NCI-H1436 treated with DMSO at 0.1 percent for 48 hours (cell line): ENCODE measurements at regions not wholly inside any gene's neighbourhood (a gene's known extent, or its start where the extent isn't known, plus 50 kb on each side); places are given as distances from the start of the nearest gene placed in this dataset.
"Not testable (repeated sequence)": the region's sequence is repeated elsewhere in the genome, so short reads cannot be mapped to it uniquely, and the experiment has no call there.

Experiments used
- DNase-seq: peaks from one replicate; lab custom pipeline; 2025; lab: John Stamatoyannopoulos, UW

GRCh38 chr5:30479104-30479503 lies 714.4 kb upstream of the CDH6 start:
- DNase-seq, result no peak

GRCh38 chr5:30475429-30475828 lies 718.1 kb upstream of the CDH6 start:
- DNase-seq, result no peak

- no peak for DNase-seq
Observed at GRCh38 chr5:30469691-30470090, 723.8 kb upstream of the CDH6 start.

GRCh38 chr5:30458681-30459080 lies 734.8 kb upstream of the CDH6 start:
- DNase-seq, result no peak

- DNase-seq, result not testable (repeated sequence)
Observed at GRCh38 chr5:30455484-30455883, 738.0 kb upstream of the CDH6 start.

- DNase-seq, result no peak
Observed at GRCh38 chr5:30453168-30453567, 740.3 kb upstream of the CDH6 start.

GRCh38 chr5:30450153-30450552 lies 743.3 kb upstream of the CDH6 start:
- no peak for DNase-seq

GRCh38 chr5:30447431-30447830 lies 746.1 kb upstream of the CDH6 start:
- DNase-seq, result no peak

GRCh38 chr5:30446456-30446855 lies 747.0 kb upstream of the CDH6 start:
- no peak for DNase-seq

- no peak for DNase-seq
Observed at GRCh38 chr5:30438785-30439184, 754.7 kb upstream of the CDH6 start.

- no peak for DNase-seq
Observed at GRCh38 chr5:30436691-30437090, 756.8 kb upstream of the CDH6 start.

- DNase-seq, result not testable (repeated sequence)
Observed at GRCh38 chr5:30428866-30429407, 764.5 kb upstream of the CDH6 start.

GRCh38 chr5:30414078-30414477 lies 779.4 kb upstream of the CDH6 start:
- DNase-seq, result no peak

- DNase-seq, result no peak
Observed at GRCh38 chr5:30413540-30413939, 779.9 kb upstream of the CDH6 start.

GRCh38 chr5:30405821-30406220 lies 787.7 kb upstream of the CDH6 start:
- DNase-seq, result no peak

GRCh38 chr5:30401479-30402058 lies 791.9 kb upstream of the CDH6 start:
- no peak for DNase-seq

- DNase-seq, result no peak
Observed at GRCh38 chr5:30398423-30398822, 795.1 kb upstream of the CDH6 start.

GRCh38 chr5:30392897-30393296 lies 800.6 kb upstream of the CDH6 start:
- no peak for DNase-seq

- no peak for DNase-seq
Observed at GRCh38 chr5:30390095-30390494, 803.4 kb upstream of the CDH6 start.

GRCh38 chr5:30387974-30388632 lies 805.4 kb upstream of the CDH6 start:
- DNase-seq, result no peak

GRCh38 chr5:30385754-30386153 lies 807.7 kb upstream of the CDH6 start:
- DNase-seq, result no peak

GRCh38 chr5:30384171-30384570 lies 809.3 kb upstream of the CDH6 start:
- DNase-seq, result no peak

- DNase-seq, result no peak
Observed at GRCh38 chr5:30380228-30380627, 813.3 kb upstream of the CDH6 start.

GRCh38 chr5:30376848-30377247 lies 816.6 kb upstream of the CDH6 start:
- no peak for DNase-seq
